GM18870 (cell line): ENCODE measurements at regions not wholly inside any gene's neighbourhood (a gene's known extent, or its start where the extent isn't known, plus 50 kb on each side); places are given as distances from the start of the nearest gene placed in this dataset.

Experiments
- ATAC-seq: cut with Tn5 transposase; IDR thresholded peaks from one replicate; pipeline ENCODE4 v1.9.1; 2021; ENCODE audit warnings: moderate library complexity; ENCODE audit not compliant: unreplicated experiment

DNA sequence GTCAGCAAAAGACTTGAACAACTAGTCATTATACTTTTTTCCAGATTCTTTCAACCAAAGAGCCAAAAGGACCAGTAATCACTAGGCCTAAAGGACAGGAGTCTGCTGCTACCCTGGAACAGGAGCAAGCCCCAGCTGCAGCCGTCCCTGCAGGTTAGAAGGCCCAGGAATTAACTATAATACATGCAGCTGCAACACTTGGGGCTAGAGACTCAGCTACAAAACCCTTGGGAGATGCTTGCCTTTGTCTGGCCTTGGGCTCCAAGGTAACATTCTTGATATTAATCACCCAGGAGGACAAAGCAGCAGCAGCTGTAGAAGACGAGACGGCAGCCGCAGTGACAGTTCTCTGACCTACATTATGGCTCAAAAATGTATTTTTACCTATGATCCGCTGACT is 841.2 kb upstream of the ADGRL4 start:
- no peak for ATAC-seq

DNA sequence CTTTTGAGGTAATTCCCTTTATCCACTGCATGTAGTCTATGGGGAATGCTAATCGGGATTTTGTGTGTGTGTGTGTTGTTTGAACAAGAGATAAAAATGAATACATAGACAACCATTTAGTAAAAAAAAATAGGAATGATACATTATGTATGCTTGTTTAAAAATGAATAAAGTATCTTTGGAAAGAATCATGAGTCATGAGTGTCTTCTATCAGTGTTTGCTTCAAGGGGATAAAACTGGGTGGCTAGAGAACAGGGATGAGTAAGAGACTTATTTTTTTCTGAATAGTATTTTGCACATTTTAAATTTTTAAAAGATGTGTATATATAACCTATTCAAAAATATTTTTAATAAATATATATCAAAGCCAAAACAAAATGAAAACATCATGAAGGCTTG is 839.4 kb upstream of the ADGRL4 start:
- no peak for ATAC-seq

DNA sequence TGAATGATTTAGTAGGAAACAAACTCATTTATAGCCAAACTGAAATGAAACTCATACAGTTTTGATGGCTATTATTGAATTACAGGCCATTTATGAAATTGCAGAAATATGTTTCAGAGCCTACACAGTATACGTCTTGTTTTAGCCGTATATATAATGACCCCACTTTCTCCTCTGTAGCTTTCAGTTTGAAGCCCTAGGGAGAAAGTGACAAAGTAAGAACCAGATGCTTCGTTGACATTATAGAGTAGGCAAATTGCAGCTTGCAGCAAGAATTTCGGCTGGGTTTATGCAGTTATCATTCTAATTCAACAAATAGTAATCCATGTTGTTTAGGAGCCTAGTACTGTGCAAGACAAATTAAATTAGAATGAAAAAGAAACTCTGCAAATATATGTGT is 836.3 kb upstream of the ADGRL4 start:
- ATAC-seq: no peak

DNA sequence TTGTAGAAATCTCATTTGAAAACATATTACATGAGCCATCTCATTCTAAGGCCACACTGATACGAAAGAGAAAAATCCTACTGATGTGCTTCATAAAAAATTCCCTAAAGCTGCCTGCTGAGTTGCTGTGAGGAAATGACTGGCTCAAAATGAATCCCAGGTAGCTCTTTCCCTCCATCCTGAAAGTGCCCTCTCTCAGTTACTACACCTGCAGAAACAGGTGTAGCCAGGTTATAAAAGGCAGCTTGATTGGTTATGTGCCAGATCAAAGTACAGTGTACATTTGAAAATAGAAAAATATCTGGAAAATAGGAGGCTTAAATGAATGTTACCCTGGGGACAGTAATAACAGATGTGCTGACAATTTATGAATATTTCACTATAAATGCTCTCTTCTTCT is 833.4 kb upstream of the ADGRL4 start:
- no peak for ATAC-seq

DNA sequence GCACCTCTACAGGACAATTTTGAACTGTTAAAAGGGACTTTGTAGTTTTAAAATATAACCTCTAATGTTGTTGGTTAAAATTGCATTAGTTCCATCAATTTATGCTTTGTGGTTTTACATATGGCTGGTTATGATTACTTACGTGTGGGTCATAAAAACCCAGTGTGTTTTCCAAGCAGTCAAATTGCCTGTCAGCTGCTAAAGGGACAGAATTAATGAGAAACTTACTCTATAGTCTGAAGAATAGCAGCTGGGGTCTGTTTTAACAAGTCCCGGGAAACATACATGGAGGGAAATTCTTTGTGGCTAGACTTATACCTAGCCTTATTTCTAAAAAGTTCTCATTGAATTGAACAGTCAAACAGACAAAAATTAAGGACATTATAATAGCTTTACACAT is 820.9 kb upstream of the ADGRL4 start:
- ATAC-seq: no peak

DNA sequence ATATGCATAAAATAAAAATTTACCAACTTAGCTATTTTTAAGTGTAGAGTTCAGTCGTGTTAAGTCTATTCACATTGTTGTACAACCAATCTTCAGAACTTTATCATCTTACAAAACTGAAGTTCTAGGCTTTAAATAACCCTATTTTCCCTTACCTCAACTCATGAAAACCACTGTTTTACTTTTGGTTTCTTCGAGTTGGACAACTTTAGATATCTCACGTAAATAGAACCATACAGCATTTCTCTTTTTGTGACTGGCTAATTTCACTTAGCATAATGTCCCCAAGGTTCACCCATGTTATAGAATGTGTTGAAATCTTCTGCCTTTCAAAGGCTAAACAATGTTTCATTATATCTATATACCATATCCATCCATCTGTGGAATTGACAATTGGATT is 819.0 kb upstream of the ADGRL4 start:
- ATAC-seq: no peak

DNA sequence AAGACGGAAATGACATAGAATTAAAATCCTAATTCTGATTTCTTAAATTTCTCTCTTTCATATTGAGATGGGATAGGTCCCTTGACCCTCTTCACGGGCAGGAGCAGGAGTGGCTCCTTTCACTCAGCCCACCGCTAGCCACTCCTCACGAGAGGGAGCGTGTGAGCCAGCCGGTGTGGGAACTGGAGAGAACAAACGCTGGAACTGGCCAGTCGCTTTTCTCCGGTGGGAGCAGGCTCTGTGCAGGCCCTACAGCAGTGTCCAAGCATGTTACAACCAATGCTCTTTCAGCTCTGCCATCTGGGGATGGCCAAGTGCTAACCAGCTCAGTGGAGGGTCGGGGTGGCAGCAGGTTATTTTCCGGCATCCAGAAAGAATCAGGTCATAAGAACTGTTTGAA is 815.5 kb upstream of the ADGRL4 start:
- ATAC-seq: no peak

DNA sequence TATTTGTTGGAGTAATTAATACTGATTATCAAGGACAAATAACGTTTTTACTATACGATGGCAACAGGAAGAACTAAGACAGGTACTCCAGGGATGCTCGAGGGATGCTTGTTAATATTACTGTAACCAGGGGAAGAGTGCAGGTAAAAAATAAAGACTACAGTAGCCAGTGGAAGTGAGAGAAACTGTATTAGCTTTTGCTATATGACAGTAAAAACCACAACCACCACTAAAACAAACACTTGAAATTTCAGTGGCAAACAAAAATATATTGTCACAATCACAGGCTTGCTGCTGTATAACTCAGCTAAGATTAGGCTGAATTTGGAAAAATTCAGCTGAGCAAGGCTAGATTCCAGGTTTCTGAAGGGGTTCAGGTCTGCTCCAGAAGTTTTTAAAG is 812.6 kb upstream of the ADGRL4 start:
- ATAC-seq: peak; percentile 68

DNA sequence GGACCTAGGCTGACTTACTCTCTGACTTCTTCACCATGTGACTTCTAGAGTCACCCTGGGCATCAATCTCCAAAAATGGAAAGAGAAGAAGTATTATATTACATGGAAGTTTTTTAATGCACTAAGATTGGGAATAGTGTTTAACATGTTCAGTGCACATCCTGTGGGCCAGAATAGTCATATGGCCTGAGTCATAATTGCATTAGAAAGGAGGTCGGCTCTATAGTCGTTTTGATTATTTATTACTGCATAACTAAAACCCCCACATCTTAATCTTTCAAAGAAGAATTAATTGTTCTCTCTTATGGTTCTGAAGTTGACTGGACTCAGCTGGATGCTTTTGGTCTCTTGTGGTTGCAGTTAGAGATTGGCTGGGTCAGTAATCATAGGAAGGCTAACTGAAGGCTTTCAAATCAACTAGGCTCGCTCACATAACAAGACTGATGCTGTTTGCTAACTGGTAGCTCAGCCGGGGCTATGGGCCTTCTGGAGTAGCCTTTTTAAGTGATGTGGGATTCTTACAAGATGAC is 810.6 kb upstream of the ADGRL4 start:
- ATAC-seq: no peak

DNA sequence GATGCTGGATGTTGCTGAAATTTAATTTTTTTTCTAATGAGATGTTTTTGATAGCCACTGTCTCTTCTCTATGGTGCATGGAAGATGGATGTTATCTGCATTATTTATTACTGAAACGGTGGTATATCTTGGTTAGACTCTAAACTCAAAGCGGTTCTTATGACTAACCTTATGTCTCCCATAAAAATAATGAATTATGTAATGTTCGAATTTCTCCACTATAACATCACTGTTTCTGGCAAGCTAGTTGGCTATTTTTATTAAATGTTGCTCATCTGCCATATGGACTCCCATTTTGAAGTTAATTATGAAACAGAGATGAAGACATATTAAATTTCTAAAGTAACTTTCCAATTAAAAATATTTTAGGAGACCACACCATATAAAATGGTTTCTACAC is 808.6 kb upstream of the ADGRL4 start:
- no peak for ATAC-seq

DNA sequence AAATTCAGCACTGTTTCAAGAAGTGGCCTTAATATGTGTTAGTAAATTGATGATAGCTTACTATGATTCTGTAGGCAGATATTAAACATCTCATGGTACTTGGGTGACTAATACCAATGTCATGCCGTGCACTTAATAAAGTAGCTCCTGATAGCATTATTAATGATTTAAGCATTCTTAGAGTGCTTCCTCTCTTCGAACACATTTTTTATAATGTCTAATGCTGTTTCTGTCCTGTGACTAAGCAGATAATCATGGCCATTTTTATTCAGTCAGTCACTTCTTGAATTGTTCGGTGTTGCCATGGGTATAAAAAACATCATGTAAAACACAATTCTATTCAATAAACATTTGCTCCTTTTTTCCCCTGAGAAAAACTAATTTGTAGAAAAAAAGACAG is 804.6 kb upstream of the ADGRL4 start:
- ATAC-seq: no peak

DNA sequence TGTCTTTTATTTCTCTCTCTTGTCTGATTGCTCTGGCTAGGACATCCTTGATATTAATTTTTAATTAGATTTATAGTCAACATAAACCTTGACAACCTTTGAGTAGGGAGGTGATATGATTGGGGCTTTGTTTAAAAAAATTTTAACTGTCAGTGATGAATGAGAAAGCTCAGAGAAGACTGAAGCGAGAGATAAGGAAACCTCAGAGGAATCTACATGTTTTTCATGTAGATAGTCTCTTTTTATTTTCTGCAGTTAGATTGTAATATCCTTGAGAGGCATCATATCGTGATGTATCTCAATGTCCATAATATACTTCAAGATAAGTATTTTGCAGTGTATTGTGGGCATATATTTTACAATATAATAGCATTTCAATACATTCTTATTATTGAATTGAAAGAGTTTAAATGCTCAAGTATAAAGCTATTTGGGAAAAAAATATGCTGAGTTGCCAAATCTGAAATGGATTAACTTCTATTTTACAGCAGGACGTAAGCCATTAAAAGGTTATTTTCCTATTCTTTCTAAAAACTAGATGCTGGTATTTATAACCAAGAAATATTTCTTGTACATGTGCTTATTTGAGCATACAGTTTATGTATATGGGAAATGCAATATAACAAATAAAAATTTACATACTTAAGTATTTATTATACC is 802.4 kb upstream of the ADGRL4 start:
- no peak for ATAC-seq

DNA sequence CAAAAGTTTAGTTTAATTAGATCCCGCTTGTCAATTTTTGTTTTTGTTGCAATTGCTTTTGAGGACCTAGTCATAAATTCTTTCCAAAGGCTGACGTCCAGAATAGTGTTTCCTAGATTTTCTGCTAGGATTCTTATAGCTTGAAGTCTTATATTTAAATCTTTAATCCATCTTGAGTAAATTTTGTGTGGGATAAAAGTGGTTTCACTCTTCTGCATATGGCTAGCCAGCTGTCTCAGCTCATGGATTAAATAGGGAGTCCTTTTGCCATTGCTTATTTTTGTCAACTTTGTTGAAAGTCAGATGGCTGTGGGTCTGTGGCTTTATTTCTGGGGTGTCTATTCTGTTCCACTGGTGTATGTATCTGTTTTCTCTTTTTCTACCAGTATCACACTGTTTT is 801.3 kb upstream of the ADGRL4 start:
- no peak for ATAC-seq

DNA sequence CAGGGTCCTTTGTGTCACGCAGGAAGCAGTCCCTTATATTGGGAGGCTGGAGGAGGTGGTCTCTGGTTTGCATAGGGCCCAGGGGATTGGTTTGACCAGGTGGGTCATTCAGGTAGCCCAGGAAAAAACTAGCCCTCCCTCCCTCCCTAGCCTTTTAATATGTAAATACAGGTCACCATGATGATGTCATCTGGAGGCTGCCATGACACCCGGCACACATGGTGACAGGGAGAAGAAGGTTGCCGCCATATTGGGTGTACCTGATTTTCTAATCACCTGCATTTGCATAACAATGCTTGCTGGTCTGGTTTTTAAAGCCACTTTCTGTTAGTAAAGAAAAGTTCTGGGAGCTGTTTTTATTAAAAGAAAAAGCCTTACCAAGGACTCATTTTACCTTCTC is 791.0 kb upstream of the ADGRL4 start:
- no peak for ATAC-seq

DNA sequence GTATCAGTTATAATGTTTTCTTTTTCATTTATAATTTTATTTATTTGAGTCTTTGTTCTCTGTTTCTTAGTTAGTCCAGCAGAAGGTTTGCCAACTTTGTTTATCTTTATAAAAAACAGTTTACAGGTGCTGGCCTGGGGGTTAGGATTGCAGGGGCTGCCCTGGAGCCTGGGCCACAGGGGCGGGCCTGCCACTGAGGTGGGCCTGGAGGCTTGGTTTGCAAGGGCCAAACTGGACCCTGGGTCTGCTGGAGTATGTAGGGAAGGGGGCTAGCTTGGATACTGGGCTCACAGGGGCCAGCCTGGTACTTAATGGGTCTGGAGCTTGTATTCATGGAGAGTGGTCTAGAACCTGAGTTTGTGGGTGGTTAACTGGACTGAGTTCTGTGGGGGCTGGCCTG is 789.9 kb upstream of the ADGRL4 start:
- no peak for ATAC-seq

DNA sequence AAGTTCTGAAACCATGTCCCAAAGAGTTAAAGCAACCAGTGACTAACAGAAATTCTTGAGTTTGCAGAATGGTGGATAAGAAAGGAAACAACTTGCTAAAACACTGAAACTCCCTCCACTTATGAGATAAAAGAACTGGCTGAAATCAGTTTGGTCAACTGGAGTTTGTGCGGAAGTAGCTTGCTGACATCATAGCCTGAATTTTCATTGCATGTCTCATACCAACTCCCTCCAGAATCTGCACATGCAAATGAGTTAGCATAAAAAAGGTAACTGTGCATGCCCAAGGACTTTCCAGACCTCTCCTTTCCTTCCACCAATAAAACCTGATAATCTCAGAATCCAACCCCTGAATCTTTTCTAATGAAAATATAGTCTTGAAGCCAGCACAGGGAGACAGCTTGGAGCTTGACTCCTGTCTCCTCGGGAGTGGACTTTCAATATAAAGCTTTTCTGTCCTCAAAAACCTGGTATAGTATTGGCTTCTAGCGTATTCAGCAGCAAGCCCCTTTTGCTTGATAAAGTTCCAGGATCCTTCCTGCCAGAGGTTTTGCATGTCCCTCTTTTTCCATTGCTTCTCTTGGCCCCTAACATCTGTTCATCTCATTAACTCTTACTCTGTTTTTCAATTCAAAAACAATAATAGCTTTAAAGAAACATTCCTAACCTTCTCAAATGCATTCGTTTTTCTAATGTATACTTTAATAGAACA is 785.8 kb upstream of the ADGRL4 start:
- no peak for ATAC-seq

DNA sequence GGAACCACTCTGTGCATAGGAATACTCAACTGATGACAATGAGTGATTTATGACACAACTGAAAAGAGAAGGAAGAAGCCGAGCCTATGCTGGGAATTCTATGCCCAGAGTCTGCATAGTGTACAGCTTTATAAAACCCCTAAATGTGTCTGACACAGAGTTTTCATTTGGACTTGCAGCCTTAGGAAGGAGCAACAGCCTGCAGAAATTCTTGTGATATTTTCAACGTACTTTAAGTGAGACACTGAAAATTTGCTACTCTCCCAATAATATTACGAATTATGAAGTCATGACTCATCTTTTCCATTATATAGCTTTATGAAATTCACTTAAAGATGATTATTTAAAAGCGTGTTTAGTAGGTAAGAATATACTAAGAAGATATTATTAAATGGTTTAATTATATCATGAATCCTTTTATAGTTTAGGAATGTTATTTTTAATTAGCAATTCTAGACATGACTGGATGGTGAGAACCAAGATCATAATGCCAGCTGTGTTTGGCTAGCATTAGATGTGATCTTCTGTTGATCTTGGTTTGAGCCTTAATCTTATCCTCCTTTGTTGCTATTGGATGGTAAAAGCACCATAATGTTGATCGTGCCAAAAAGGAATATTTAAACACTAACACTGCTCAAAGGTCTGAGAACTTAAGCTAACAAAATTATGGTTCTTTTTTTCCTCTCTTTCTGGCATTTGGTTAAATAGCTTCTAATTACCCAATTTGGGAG is 785.1 kb upstream of the ADGRL4 start:
- ATAC-seq: no peak

DNA sequence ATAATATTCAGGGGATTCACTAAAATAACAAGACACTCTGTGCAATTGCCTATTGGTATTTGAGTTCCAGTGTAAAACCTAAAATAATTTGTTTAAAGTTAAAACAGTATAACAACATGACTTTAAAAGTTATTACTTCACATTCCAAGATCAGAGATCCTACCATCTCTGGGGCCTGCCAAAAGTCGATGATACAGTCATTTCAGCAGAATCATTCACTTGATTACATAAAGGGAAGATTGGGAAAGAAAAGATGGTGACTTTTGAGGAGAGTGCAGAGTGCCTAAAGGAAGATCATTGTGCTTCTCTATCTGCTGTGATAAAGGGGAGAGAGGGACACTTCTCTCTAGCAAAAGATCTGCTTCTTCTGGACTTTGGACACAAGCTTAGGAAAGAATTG is 784.4 kb upstream of the ADGRL4 start:
- ATAC-seq: no peak

DNA sequence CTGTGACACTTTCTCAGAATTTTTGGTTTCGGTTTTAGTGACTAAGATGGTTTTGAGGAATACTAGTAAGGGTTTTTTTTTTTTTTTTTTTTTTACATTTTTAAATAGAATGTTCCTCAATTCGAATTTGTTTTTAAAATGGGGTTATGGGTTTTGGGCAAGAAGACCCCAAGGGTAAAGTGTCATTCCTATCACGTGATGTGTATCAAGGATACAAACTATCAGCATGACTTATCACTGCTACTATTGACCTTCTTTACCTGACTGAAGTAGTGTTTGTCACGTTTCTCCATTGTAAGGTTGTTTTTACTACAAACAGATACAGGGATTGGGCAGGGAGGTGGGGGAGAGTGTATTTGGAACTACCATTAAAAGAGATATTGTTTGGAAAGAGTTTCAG is 781.1 kb upstream of the ADGRL4 start:
- ATAC-seq: no peak

DNA sequence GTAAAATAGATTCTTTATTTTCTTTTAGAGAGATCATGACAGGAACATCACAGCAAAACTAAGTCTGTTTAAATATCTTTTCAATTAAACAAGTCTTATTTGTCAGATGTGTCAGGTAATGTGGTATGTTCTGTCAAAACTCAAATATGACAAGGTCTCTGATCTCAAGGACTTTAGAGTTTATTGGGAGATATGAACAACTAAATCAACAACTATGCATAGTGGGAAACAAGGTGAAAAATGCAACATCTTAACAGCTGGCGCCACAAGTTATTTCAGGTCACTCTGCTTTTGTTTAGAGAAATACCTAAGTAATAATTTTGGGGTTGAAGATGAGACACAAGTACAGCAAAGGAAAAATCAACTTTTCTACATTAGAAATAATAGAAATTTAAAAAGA is 779.4 kb upstream of the ADGRL4 start:
- no peak for ATAC-seq

DNA sequence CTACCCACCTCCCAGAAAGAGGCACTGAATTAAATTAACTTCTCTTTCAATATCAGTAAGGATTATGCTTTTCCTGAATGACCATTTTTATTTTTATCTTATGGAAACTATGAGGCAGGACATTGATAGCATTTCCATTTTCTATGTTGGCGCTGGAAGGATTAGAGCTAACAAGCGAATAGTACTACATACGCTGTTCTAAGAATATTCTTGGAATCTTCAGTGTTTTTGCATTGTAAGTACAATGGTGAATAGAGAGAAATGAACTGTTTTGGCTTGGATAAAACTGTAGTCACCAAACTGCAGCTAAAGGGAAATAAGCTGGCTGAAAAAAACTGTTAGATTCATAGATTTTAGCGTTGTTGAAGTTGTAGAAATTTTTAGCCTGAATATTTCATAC is 779.0 kb upstream of the ADGRL4 start:
- ATAC-seq: no peak

DNA sequence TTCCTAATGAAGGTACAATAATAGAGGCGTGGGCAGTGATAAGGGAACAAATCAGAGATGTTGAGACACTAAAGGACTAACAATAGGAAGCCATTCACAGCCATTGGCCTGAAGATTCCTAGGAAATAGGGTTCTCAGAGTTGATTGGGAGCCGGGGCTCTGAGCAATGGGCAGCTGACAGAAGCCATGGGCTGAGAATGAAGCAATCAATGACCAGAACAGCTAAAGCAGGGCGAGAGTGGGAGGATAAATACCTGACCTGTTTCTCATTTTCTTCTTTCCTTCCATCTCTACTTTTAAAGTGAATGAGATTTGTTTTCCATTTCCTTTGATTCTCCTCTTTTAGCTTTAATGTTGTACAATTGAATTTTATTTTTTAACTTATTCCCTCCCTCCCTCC is 774.7 kb upstream of the ADGRL4 start:
- no peak for ATAC-seq
